Testis (tissue), 2 donors: ENCODE measurements at regions not wholly inside any gene's neighbourhood (a gene's known extent, or its start where the extent isn't known, plus 50 kb on each side); places are given as distances from the start of the nearest gene placed in this dataset.

ENCODE experiments used
- DNase-seq: peaks from one replicate; pipeline ENCODE4 v3.0.0-alpha.2; 2019
- H3K27ac ChIP-seq, 2 donors: fragments of 200-600 bp; sonication (generic); one replicate each; pipeline ENCODE4 v1.5.1; 2019
- H3K27me3 ChIP-seq: fragments of 200-600 bp; sonication (generic); one replicate; pipeline ENCODE4 v1.5.1; 2019
- H3K36me3 ChIP-seq: fragments of 200-600 bp; sonication (generic); one replicate; pipeline ENCODE4 v1.5.1; 2017; ENCODE audit warnings: low read depth; ENCODE audit errors: missing control alignments
- H3K4me1 ChIP-seq: fragments of 200-600 bp; sonication (generic); one replicate; pipeline ENCODE4 v1.5.1; 2019
- H3K4me3 ChIP-seq, 2 donors: fragments of 200-600 bp; sonication (generic); one replicate each; pipeline ENCODE4 v1.5.1; 2017 to 2019
- H3K9me3 ChIP-seq: fragments of 200-600 bp; sonication (generic); one replicate; pipeline ENCODE4 v1.5.1; 2017
- CTCF ChIP-seq, 3 experiments: fragments of 450-650 bp in 2 of 3; fragments of 200-600 bp in 1 of 3; sonication (generic) in 1 of 3; IDR thresholded peaks; one replicate each; pipeline ENCODE4 v1.5.1; 2016 to 2019; ENCODE audit warnings: antibody characterized with exemption in 3 of 3, mild to moderate bottlenecking in 2 of 3, moderate library complexity in 1 of 3
- POLR2A ChIP-seq: fragments of 450-650 bp; IDR thresholded peaks from one replicate; pipeline ENCODE4 v1.6.1; 2017; ENCODE audit warnings: antibody characterized with exemption, mild to moderate bottlenecking, moderate library complexity
- WGBS, 2 donors: methylation state at CpG; one replicate each; pipeline ENCODE4 v1.1.5; 2018; 5-methylcytosine and 5-hydroxymethylcytosine counted together
- intact Hi-C: fragments of 100-400 bp; cut with DNase I; formaldehyde crosslinking; loops from one replicate; pipeline ENCODE4 v1.15.1; 2023; ENCODE audit warnings: low total_unique reads

- Histone ChIP-seq H3K4me3 (no peak overlapping the region), H3K27ac (no peak overlapping the region), H3K36me3 (no peaks in the 10 kb centered on the region), H3K27me3 (no peaks in the 10 kb centered on the region), H3K4me1 (no peaks in the 10 kb centered on the region), H3K9me3 (no peaks in the 10 kb centered on the region)
- no peak for TF ChIP-seq CTCF (IDR thresholded peaks at IDR 0.05)
- TF ChIP-seq POLR2A = no peak
- WGBS, 2 donors = 74 to 84% methylated on average over 13 of the region's 13 CpGs
- DNase-seq = no peak
- intact Hi-C loops = no loop called here
These were observed 201.0 kb downstream of the SIPA1L2 start for GRCh38 chr1:232428786-232429530.

- intact Hi-C loops = no loop called here
- no peaks in the 10 kb centered on the region for H3K36me3 ChIP-seq
These were observed 201.8 kb downstream of the SIPA1L2 start for GRCh38 chr1:232428036-232428645.

DNA sequence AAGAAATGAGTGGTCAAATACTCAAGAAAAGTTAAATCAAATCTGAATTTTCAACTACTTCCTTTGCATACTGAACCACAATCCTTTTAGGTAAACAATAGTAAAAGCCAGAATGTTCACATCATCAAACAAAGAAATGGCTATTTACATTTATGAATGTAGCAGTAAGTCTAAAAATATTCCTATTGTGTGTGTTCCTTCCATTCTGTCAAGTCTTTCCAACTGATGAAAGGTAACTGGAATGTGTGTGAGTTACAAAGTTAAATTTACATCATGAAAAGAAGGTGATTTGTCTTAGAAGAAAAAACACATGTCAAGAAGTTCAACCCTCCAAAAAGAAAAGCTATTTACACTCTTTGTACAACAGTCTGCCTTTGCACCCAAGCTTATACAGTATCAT lies 203.1 kb downstream of the SIPA1L2 start:
- Histone ChIP-seq H3K9me3 (no peaks in the 10 kb centered on the region), H3K27ac (no peak overlapping the region), H3K4me1 (no peaks in the 10 kb centered on the region), H3K36me3 (no peaks in the 10 kb centered on the region), H3K27me3 (no peaks in the 10 kb centered on the region), H3K4me3 (no peak overlapping the region)
- no peak for TF ChIP-seq POLR2A
- intact Hi-C loops = no loop called here
- DNase-seq = no peak

More at GRCh38 chr1:232428036-232428645, 201.8 kb downstream of the SIPA1L2 start:
- H3K27ac ChIP-seq = no peak overlapping the region
- H3K9me3 ChIP-seq = no peaks in the 10 kb centered on the region
- H3K4me3 ChIP-seq = no peak overlapping the region
- TF ChIP-seq CTCF (IDR thresholded peaks at IDR 0.05) (no peak), POLR2A (no peak)
- WGBS, 2 donors = 50 to 58% methylated on average over 3 of the region's 3 CpGs
- no peaks in the 10 kb centered on the region for H3K27me3 ChIP-seq
- no peak for DNase-seq
- H3K4me1 ChIP-seq = no peaks in the 10 kb centered on the region

GRCh38 chr1:232425421-232425820 lies 204.5 kb downstream of the SIPA1L2 start:
- Histone ChIP-seq H3K27me3 (no peaks in the 10 kb centered on the region), H3K9me3 (no peaks in the 10 kb centered on the region), H3K4me1 (no peaks in the 10 kb centered on the region), H3K4me3 (no peak overlapping the region), H3K36me3 (no peaks in the 10 kb centered on the region), H3K27ac (no peak overlapping the region)
- 91 to 96% methylated on average over 10 to 15 of the region's 15 CpGs for WGBS, 2 donors
- intact Hi-C loops = no loop called here
- no peak for TF ChIP-seq POLR2A
- TF ChIP-seq CTCF (IDR thresholded peaks at IDR 0.05) = no peak
- no peak for DNase-seq

DNA sequence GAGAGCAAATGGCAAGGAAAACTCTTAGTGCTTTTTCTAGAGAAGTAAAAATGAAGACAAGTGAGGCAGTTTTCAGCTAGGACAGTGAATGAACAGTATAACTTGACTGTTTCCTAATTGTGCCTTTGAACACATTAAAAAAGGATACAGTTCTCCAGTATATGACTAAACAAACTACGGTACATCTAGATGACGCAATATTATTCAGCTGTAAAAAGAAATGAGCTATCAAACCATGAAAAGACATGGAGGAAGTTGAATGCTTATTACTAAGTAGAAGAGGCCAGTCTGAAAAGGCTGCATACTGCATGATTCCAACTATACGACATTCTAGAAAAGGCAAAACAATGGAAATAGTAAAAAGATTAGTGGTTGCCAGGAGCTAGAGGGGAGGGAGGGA lies 206.3 kb downstream of the SIPA1L2 start:
- no peak for DNase-seq

More for the DNA sequence above, 206.3 kb downstream of the SIPA1L2 start:
- Histone ChIP-seq H3K36me3 (no peaks in the 10 kb centered on the region), H3K27me3 (no peaks in the 10 kb centered on the region), H3K4me1 (no peaks in the 10 kb centered on the region), H3K27ac (no peak overlapping the region), H3K4me3 (no peak overlapping the region), H3K9me3 (no peaks in the 10 kb centered on the region)
- no peak for TF ChIP-seq POLR2A
- no peak for TF ChIP-seq CTCF (IDR thresholded peaks at IDR 0.05)
- 73 to 84% methylated on average over 3 of the region's 3 CpGs for WGBS, 2 donors
- intact Hi-C loops = no loop called here
